ENCODE measurements at regions not wholly inside any gene's neighbourhood (a gene's known extent, or its start where the extent isn't known, plus 50 kb on each side); places are given as distances from the start of the nearest gene placed in this dataset.

GRCh38 chr16:55003306-55003705, 72.6 kb downstream of the IRX5 start:
- no peaks in the 10 kb centered on the region for H3K4me1 Mint-ChIP-seq
- H3K27me3 Mint-ChIP-seq, result peaks cover 19% of the 10 kb centered on the region
- no peaks in the 10 kb centered on the region for H3K36me3 Mint-ChIP-seq (ENCODE audit: insufficient read depth)
- H3K4me3 Mint-ChIP-seq, result no peak overlapping the region
- no peaks in the 10 kb centered on the region for H3K9me3 Mint-ChIP-seq
- no peak for DNase-seq (ENCODE audit: low spot score in 2 of 2)
- ATAC-seq (replicated peaks; ENCODE audit: extremely low read depth, poor library complexity, severe bottlenecking), result no peak
- H3K27ac Mint-ChIP-seq (ENCODE audit: low read depth), result no peak overlapping the region

GRCh38 chr16:55003916-55004315, 73.3 kb downstream of the IRX5 start:
- DNase-seq (ENCODE audit: low spot score in 2 of 2) (no peak), ATAC-seq (replicated peaks; ENCODE audit: extremely low read depth, poor library complexity, severe bottlenecking) (no peak)
- Mint-ChIP-seq H3K27ac (ENCODE audit: low read depth) (no peak overlapping the region), H3K4me1 (no peaks in the 10 kb centered on the region), H3K4me3 (no peak overlapping the region), H3K9me3 (no peaks in the 10 kb centered on the region), H3K27me3 (peaks cover 17% of the 10 kb centered on the region), H3K36me3 (ENCODE audit: insufficient read depth) (no peaks in the 10 kb centered on the region)

GRCh38 chr16:55007504-55007903, 76.8 kb downstream of the IRX5 start:
- DNase-seq (ENCODE audit: low spot score in 2 of 2) (no peak), ATAC-seq (replicated peaks; ENCODE audit: extremely low read depth, poor library complexity, severe bottlenecking) (no peak)
- Mint-ChIP-seq H3K4me1 (no peaks in the 10 kb centered on the region), H3K36me3 (ENCODE audit: insufficient read depth) (no peaks in the 10 kb centered on the region), H3K4me3 (no peak overlapping the region), H3K27ac (ENCODE audit: low read depth) (no peak overlapping the region), H3K9me3 (no peaks in the 10 kb centered on the region), H3K27me3 (peaks cover 3% of the 10 kb centered on the region)

GRCh38 chr16:55008836-55009510, 78.3 kb downstream of the IRX5 start:
- DNase-seq (ENCODE audit: low spot score in 2 of 2) (no peak), ATAC-seq (replicated peaks; ENCODE audit: extremely low read depth, poor library complexity, severe bottlenecking) (no peak)
- Mint-ChIP-seq H3K4me1 (no peaks in the 10 kb centered on the region), H3K27ac (ENCODE audit: low read depth) (no peak overlapping the region), H3K36me3 (ENCODE audit: insufficient read depth) (no peaks in the 10 kb centered on the region), H3K4me3 (no peak overlapping the region), H3K27me3 (no peaks in the 10 kb centered on the region), H3K9me3 (no peaks in the 10 kb centered on the region)

GRCh38 chr16:55009581-55009980, 78.9 kb downstream of the IRX5 start:
- Mint-ChIP-seq H3K4me3 (no peak overlapping the region), H3K36me3 (ENCODE audit: insufficient read depth) (no peaks in the 10 kb centered on the region), H3K27me3 (no peaks in the 10 kb centered on the region), H3K27ac (ENCODE audit: low read depth) (no peak overlapping the region), H3K9me3 (no peaks in the 10 kb centered on the region), H3K4me1 (no peaks in the 10 kb centered on the region)
- ATAC-seq (replicated peaks; ENCODE audit: extremely low read depth, poor library complexity, severe bottlenecking) (no peak), DNase-seq (ENCODE audit: low spot score in 2 of 2) (no peak)

GRCh38 chr16:55010492-55011160, 80.0 kb downstream of the IRX5 start:
- Mint-ChIP-seq H3K4me3 (no peak overlapping the region), H3K27me3 (no peaks in the 10 kb centered on the region), H3K27ac (ENCODE audit: low read depth) (no peak overlapping the region), H3K9me3 (no peaks in the 10 kb centered on the region), H3K4me1 (no peaks in the 10 kb centered on the region), H3K36me3 (ENCODE audit: insufficient read depth) (no peaks in the 10 kb centered on the region)
- no peak for DNase-seq (ENCODE audit: low spot score in 2 of 2)
- ATAC-seq (replicated peaks; ENCODE audit: extremely low read depth, poor library complexity, severe bottlenecking), result no peak

GRCh38 chr16:55012362-55012761, 81.7 kb downstream of the IRX5 start:
- H3K4me1 Mint-ChIP-seq, result no peaks in the 10 kb centered on the region
- H3K4me3 Mint-ChIP-seq, result no peak overlapping the region
- no peaks in the 10 kb centered on the region for H3K27me3 Mint-ChIP-seq
- no peaks in the 10 kb centered on the region for H3K36me3 Mint-ChIP-seq (ENCODE audit: insufficient read depth)
- ATAC-seq (replicated peaks; ENCODE audit: extremely low read depth, poor library complexity, severe bottlenecking), result no peak
- H3K27ac Mint-ChIP-seq (ENCODE audit: low read depth), result no peak overlapping the region
- no peaks in the 10 kb centered on the region for H3K9me3 Mint-ChIP-seq
- no peak for DNase-seq (ENCODE audit: low spot score in 2 of 2)

GRCh38 chr16:55012793-55013192, 82.1 kb downstream of the IRX5 start:
- DNase-seq (ENCODE audit: low spot score in 2 of 2) (no peak), ATAC-seq (replicated peaks; ENCODE audit: extremely low read depth, poor library complexity, severe bottlenecking) (no peak)
- H3K36me3 Mint-ChIP-seq (ENCODE audit: insufficient read depth), result peaks cover under 1% of the 10 kb centered on the region
- H3K27me3 Mint-ChIP-seq, result no peaks in the 10 kb centered on the region
- no peak overlapping the region for H3K4me3 Mint-ChIP-seq
- no peaks in the 10 kb centered on the region for H3K9me3 Mint-ChIP-seq
- H3K27ac Mint-ChIP-seq (ENCODE audit: low read depth), result no peak overlapping the region
- H3K4me1 Mint-ChIP-seq, result no peaks in the 10 kb centered on the region

- H3K4me3 Mint-ChIP-seq, result no peak overlapping the region
- H3K36me3 Mint-ChIP-seq (ENCODE audit: insufficient read depth), result peaks cover 2% of the 10 kb centered on the region
- no peaks in the 10 kb centered on the region for H3K4me1 Mint-ChIP-seq
- H3K27ac Mint-ChIP-seq (ENCODE audit: low read depth), result no peak overlapping the region
- DNase-seq (ENCODE audit: low spot score in 2 of 2) (no peak), ATAC-seq (replicated peaks; ENCODE audit: extremely low read depth, poor library complexity, severe bottlenecking) (no peak)
- no peaks in the 10 kb centered on the region for H3K27me3 Mint-ChIP-seq
- H3K9me3 Mint-ChIP-seq, result no peaks in the 10 kb centered on the region
Observed at GRCh38 chr16:55014022-55014421, 83.4 kb downstream of the IRX5 start.

GRCh38 chr16:55015181-55015913, 84.7 kb downstream of the IRX5 start:
- Mint-ChIP-seq H3K4me3 (no peak overlapping the region), H3K4me1 (no peaks in the 10 kb centered on the region), H3K27me3 (no peaks in the 10 kb centered on the region), H3K27ac (ENCODE audit: low read depth) (no peak overlapping the region), H3K36me3 (ENCODE audit: insufficient read depth) (peaks cover 2% of the 10 kb centered on the region), H3K9me3 (peaks cover 10% of the 10 kb centered on the region)
- DNase-seq (ENCODE audit: low spot score in 2 of 2) (no peak), ATAC-seq (replicated peaks; ENCODE audit: extremely low read depth, poor library complexity, severe bottlenecking) (no peak)

- peaks cover 10% of the 10 kb centered on the region for H3K9me3 Mint-ChIP-seq
Observed at GRCh38 chr16:55016515-55016914, 85.8 kb downstream of the IRX5 start.

GRCh38 chr16:55017321-55017720, 86.7 kb downstream of the IRX5 start:
- H3K4me1 Mint-ChIP-seq, result no peaks in the 10 kb centered on the region
- no peak overlapping the region for H3K27ac Mint-ChIP-seq (ENCODE audit: low read depth)
- peaks cover 10% of the 10 kb centered on the region for H3K9me3 Mint-ChIP-seq
- no peaks in the 10 kb centered on the region for H3K27me3 Mint-ChIP-seq
- ATAC-seq (replicated peaks; ENCODE audit: extremely low read depth, poor library complexity, severe bottlenecking), result no peak
- DNase-seq (ENCODE audit: low spot score in 2 of 2), result no peak
- H3K4me3 Mint-ChIP-seq, result no peak overlapping the region
- H3K36me3 Mint-ChIP-seq (ENCODE audit: insufficient read depth), result peaks cover 2% of the 10 kb centered on the region

More at GRCh38 chr16:55016515-55016914, 85.8 kb downstream of the IRX5 start:
- H3K4me3 Mint-ChIP-seq, result no peak overlapping the region
- no peak for DNase-seq (ENCODE audit: low spot score in 2 of 2)
- H3K27me3 Mint-ChIP-seq, result no peaks in the 10 kb centered on the region
- no peak for ATAC-seq (replicated peaks; ENCODE audit: extremely low read depth, poor library complexity, severe bottlenecking)
- peaks cover 2% of the 10 kb centered on the region for H3K36me3 Mint-ChIP-seq (ENCODE audit: insufficient read depth)
- H3K27ac Mint-ChIP-seq (ENCODE audit: low read depth), result no peak overlapping the region
- H3K4me1 Mint-ChIP-seq, result no peaks in the 10 kb centered on the region

GRCh38 chr16:55018881-55019280, 88.2 kb downstream of the IRX5 start:
- Mint-ChIP-seq H3K4me3 (no peak overlapping the region), H3K36me3 (ENCODE audit: insufficient read depth) (peaks cover 2% of the 10 kb centered on the region), H3K9me3 (peaks cover 10% of the 10 kb centered on the region), H3K4me1 (no peaks in the 10 kb centered on the region), H3K27ac (ENCODE audit: low read depth) (no peak overlapping the region), H3K27me3 (no peaks in the 10 kb centered on the region)
- ATAC-seq (replicated peaks; ENCODE audit: extremely low read depth, poor library complexity, severe bottlenecking), result no peak
- DNase-seq (ENCODE audit: low spot score in 2 of 2), result no peak
